H1 (cell line): ENCODE measurements at regions not wholly inside any gene's neighbourhood (a gene's known extent, or its start where the extent isn't known, plus 50 kb on each side); places are given as distances from the start of the nearest gene placed in this dataset.

Source experiments
- CREB1 ChIP-seq: IDR thresholded peaks from 2 replicates; pipeline ENCODE4 v1.6.1; 2012; ENCODE audit warnings: inconsistent platforms
- FOSL1 ChIP-seq: IDR thresholded peaks from 2 replicates; pipeline ENCODE4 v1.6.1; 2011; ENCODE audit warnings: mild to moderate bottlenecking, low read depth, low read length, moderate library complexity; ENCODE audit not compliant: insufficient read depth
- TF ChIP-seq, protein P1 (sequence below), 3 experiments: IDR thresholded peaks; 1 replicate in 2 of 3; 2 replicates in 1 of 3; pipeline versions ENCODE4 v1.5.1 to v1.6.1; 2011; ENCODE audit warnings: low read length in 3 of 3, mild to moderate bottlenecking in 3 of 3, inconsistent platforms in 2 of 3, low read depth in 1 of 3, moderate library complexity in 1 of 3; ENCODE audit not compliant: insufficient read depth in 1 of 3; ENCODE audit errors: control extremely low read depth in 1 of 3
- TF ChIP-seq, protein P2 (sequence below): IDR thresholded peaks from 2 replicates; pipeline ENCODE4 v1.6.1; 2011; ENCODE audit warnings: low read depth, mild to moderate bottlenecking, low read length; ENCODE audit not compliant: insufficient read depth

GRCh38 chr9:120100595-120100994 is 479.4 kb downstream of the CDK5RAP2 start (continued):
- TF ChIP-seq, protein P1, sequence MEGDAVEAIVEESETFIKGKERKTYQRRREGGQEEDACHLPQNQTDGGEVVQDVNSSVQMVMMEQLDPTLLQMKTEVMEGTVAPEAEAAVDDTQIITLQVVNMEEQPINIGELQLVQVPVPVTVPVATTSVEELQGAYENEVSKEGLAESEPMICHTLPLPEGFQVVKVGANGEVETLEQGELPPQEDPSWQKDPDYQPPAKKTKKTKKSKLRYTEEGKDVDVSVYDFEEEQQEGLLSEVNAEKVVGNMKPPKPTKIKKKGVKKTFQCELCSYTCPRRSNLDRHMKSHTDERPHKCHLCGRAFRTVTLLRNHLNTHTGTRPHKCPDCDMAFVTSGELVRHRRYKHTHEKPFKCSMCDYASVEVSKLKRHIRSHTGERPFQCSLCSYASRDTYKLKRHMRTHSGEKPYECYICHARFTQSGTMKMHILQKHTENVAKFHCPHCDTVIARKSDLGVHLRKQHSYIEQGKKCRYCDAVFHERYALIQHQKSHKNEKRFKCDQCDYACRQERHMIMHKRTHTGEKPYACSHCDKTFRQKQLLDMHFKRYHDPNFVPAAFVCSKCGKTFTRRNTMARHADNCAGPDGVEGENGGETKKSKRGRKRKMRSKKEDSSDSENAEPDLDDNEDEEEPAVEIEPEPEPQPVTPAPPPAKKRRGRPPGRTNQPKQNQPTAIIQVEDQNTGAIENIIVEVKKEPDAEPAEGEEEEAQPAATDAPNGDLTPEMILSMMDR (IDR thresholded peaks at IDR 0.05; ENCODE audit: control extremely low read depth in 1 of 3, insufficient read depth in 1 of 3, low read depth in 1 of 3, low read length in 3 of 3): no peak
- TF ChIP-seq CREB1: no peak
- TF ChIP-seq, protein P2, sequence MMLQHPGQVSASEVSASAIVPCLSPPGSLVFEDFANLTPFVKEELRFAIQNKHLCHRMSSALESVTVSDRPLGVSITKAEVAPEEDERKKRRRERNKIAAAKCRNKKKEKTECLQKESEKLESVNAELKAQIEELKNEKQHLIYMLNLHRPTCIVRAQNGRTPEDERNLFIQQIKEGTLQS: no peak
- TF ChIP-seq FOSL1: no peak
